HG03103 (cell line): ENCODE measurements at regions not wholly inside any gene's neighbourhood (a gene's known extent, or its start where the extent isn't known, plus 50 kb on each side); places are given as distances from the start of the nearest gene placed in this dataset.

ENCODE experiments used
- ATAC-seq: cut with Tn5 transposase; IDR thresholded peaks from one replicate; pipeline ENCODE4 v1.9.1; 2021; ENCODE audit warnings: low read depth; ENCODE audit not compliant: unreplicated experiment

DNA sequence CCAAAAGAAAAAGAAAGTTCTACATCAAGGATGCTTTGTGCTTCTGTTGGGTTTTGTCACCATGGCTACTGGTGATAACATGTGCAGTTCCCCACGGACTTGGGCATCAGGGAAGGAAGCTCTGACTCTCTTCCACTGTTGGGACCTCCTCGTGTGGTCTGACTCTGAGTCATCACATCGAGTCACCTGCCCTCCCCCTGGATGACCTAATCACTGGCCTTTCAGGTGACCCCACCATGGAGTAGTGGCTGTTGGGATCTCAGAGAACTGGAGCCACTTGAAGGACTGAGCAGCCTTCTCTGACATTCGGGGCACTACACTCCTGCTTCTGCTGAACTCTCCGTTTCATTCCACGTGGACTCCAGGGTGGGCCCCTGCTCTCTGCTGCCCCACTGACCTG, 60.8 kb upstream of the DOCK1 start:
- ATAC-seq: no peak

DNA sequence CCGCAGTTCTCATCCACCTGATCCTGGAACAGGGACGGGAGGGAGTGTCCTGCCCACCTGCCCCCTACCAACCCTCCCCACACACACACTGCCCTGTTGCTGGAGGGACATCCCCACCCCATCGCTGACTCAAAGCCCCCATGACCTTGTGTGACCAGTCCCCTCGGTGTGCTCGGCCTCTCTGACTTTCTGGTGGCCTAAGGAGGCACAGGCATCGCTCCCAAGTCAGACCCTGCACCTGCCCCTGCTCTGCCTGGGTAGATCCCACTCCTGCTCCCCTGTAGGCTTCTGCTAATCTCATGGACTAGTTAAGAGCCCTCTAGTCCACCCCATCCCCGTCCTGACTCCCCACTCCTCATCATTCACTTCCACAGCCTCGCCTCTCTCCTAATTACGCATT, 58.8 kb upstream of the DOCK1 start:
- ATAC-seq: no peak

DNA sequence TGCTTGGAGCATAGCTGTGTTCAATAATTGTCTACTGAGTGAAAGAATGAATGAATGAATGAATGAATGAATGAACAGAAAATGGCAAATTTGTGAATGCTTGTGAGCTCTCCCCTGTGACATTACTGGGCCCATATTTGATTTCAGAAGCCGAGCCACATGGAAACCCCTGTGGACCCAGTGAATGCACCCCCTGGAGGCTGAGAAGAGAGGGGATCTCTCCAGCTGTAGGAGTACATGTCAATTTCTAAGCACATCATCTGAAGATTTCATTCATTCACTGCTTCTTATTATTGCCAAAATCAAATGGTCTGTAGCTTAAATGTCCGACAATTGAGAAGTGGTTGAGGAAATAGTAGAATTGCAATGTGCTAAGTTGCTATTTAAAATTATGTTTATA, 58.3 kb upstream of the DOCK1 start:
- ATAC-seq: no peak

DNA sequence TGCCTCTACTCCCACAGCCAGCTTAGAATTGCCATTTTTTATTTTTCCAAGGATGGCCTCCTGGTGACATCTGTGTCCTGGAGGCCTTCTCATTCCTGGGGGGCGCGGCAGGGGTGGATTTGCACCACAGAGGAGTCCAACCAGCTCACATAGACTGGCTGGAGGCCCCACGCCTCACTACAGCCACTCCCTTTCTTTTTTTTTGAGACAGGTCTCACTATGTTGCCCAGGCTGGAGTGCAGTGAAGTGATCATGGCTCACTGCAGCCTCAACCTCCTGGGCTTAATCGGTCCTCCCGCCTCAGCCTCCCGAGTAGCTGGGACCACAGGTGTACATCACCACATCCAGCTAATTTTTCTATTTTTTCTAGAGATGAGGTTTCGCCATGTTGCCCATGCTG, 57.6 kb upstream of the DOCK1 start:
- ATAC-seq: no peak

DNA sequence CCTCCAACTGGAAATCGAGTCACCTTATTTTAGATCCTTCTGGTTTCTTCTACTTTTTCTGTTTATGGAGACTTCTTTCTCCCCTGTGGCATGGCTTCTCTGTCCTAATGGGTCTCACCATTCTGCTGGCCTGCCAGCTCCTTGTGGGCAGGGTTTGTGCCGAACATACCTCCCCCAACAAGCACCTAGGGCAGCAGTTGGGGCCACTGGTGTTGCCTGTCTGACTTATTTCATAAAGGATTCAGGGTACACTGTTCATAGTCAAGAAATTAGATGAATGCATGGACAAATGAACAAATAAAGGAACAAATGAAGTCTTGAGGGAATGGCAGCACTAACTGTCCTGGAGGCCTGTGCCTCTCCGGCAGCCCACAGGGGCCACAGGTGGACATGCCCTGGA, 55.6 kb upstream of the DOCK1 start:
- no peak for ATAC-seq

DNA sequence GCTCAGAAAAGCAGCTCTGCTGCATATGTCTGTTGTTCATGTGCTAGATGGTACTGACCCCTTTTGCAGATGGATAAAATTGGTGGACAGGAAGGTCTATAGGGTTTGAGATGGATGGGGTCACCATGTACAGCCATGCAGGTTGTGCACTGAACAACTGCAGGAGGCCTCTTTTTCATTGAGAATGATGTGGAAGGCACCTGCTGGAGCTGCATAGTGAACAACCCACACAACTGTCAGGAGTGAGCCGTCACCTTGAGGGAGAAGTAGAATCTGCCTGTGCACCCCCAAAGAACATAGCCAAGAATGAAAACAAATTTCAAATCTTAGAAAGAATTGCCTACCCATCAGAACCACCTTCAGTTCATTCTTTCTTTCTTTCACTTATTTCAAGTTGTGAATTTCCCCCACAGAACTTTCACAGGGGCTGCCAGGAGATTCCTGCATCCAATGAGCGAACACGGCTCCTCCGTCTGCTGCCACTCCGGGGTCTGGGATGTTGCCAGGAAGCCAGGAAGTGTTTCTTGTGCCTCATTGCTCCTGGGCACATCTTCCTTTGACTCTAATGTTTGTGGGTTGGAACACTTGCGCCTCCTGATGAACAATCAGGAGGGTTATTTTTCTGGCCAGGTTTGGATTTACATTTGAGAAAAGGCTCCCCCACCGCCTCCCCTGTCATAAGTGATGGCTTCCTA, 53.7 kb upstream of the DOCK1 start:
- no peak for ATAC-seq

DNA sequence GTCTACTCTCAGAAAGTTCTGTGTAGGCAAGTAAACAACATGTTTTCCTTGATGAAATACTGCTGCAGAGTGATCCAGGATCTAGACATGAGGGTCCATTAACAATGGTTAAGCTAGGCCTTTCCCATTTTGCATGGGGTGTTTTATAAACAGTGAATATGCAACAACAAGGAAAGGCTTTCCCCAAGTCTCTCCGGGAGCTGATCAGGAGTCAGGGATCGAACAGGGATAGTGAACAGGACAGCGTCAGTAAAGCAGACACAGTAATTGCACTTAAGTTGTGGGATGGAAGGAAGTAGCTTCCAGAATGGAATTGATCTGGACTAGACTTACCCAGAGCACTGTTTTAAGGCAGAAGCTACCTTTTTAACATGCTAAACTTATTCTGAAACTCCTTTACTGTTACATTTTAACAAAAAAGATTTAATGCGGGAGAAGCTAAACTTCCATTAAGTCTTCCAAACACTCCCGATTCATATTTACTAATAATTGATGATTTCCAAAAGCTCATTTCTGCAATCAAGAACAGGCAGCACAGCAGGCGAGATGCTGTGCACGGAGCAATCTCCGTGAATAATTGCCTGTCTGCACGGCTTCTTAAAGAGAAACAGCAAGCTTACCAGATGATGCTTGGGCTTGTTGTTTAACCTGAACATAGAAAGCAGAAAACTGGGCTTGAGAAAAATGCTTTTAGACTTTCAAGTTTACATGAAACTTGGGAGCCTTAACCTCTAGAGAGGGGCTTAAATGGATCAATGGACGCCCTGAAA, 50.3 kb upstream of the DOCK1 start:
- ATAC-seq: no peak
